ENCODE measurements at regions not wholly inside any gene's neighbourhood (a gene's known extent, or its start where the extent isn't known, plus 50 kb on each side); places are given as distances from the start of the nearest gene placed in this dataset.
"Not testable (repeated sequence)": the region's sequence is repeated elsewhere in the genome, so short reads cannot be mapped to it uniquely, and the experiment has no call there.

- Histone ChIP-seq H3K27ac (ENCODE audit: low read depth, low read length, poor library complexity, severe bottlenecking) (no peak overlapping the region), H3K4me3 (ENCODE audit: low read depth, low read length, poor library complexity, severe bottlenecking) (no peak overlapping the region), H3K36me3 (ENCODE audit: insufficient read depth, low read length) (no peaks in the 10 kb centered on the region), H3F3A (ENCODE audit: insufficient read depth, low read length) (no peaks in the 10 kb centered on the region), H3K9me3 (ENCODE audit: low read length) (no peaks in the 10 kb centered on the region), H4K20me1 (ENCODE audit: insufficient read depth, low read length) (no peaks in the 10 kb centered on the region), H3K4me2 (ENCODE audit: low read length) (no peak overlapping the region), H3K79me2 (ENCODE audit: insufficient read depth, low read length) (no peaks in the 10 kb centered on the region), H3K27me3 (ENCODE audit: insufficient read depth, low read length) (no peaks in the 10 kb centered on the region), H3K4me1 (ENCODE audit: insufficient read depth, low read length, severe bottlenecking) (no peaks in the 10 kb centered on the region), H3K9me2 (ENCODE audit: low read depth, low read length) (no peaks in the 10 kb centered on the region), H2AFZ (ENCODE audit: low read length) (no peak overlapping the region), H3K9ac (ENCODE audit: low read length) (no peak overlapping the region)
- TF ChIP-seq EZH2 (IDR thresholded peaks at IDR 0.05; ENCODE audit: borderline replicate concordance, low read length) (no peak), CTCF (IDR thresholded peaks at IDR 0.05; ENCODE audit: low read length) (no peak)
Observed at GRCh38 chr6:19898141-19898740, 61.1 kb downstream of the ID4 start.

DNA sequence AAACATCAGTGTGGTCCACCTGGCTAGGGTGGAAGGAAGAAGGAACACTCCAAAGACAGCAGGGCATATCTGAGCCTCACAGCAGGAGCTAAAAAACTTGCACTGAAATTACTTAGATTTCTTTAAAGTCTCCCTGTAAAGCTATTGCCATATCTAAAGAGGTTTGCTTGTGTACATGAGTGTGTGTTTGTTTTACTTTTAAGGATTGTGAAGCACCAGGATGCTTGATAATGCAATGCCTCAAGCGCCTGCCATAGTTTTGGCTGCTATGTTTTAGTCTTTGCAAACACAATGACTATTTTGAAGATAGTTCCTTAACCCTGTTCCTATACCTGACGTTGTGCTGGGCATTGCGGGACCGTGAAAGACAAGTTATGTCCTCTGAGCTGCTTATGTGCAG is 65.0 kb downstream of the ID4 start:
- Histone ChIP-seq H3K27me3 (ENCODE audit: insufficient read depth, low read length) (no peaks in the 10 kb centered on the region), H3K36me3 (ENCODE audit: insufficient read depth, low read length) (no peaks in the 10 kb centered on the region)

GRCh38 chr6:19904408-19904807 is 67.2 kb downstream of the ID4 start:
- H3K4me1 ChIP-seq (ENCODE audit: insufficient read depth, low read length, severe bottlenecking); H3K9ac ChIP-seq (ENCODE audit: low read length): not testable (repeated sequence)
- peak; percentile 8; the same call in 1 of the 2 replicates for TF ChIP-seq CTCF (IDR thresholded peaks at IDR 0.05; ENCODE audit: low read length)

More for the DNA sequence above, 65.0 kb downstream of the ID4 start:
- Histone ChIP-seq H3K4me1 (ENCODE audit: insufficient read depth, low read length, severe bottlenecking) (no peaks in the 10 kb centered on the region), H3F3A (ENCODE audit: insufficient read depth, low read length) (no peaks in the 10 kb centered on the region), H3K9ac (ENCODE audit: low read length) (no peak overlapping the region), H3K4me3 (ENCODE audit: low read depth, low read length, poor library complexity, severe bottlenecking) (no peak overlapping the region), H3K27ac (ENCODE audit: low read depth, low read length, poor library complexity, severe bottlenecking) (no peak overlapping the region), H3K9me2 (ENCODE audit: low read depth, low read length) (no peaks in the 10 kb centered on the region), H3K9me3 (ENCODE audit: low read length) (no peaks in the 10 kb centered on the region), H4K20me1 (ENCODE audit: insufficient read depth, low read length) (no peaks in the 10 kb centered on the region), H2AFZ (ENCODE audit: low read length) (no peak overlapping the region), H3K4me2 (ENCODE audit: low read length) (no peak overlapping the region), H3K79me2 (ENCODE audit: insufficient read depth, low read length) (no peaks in the 10 kb centered on the region)
- TF ChIP-seq EZH2 (IDR thresholded peaks at IDR 0.05; ENCODE audit: borderline replicate concordance, low read length) (no peak), CTCF (IDR thresholded peaks at IDR 0.05; ENCODE audit: low read length) (no peak)

More at GRCh38 chr6:19904408-19904807, 67.2 kb downstream of the ID4 start:
- H3K36me3 ChIP-seq (ENCODE audit: insufficient read depth, low read length); H3K4me3 ChIP-seq (ENCODE audit: low read depth, low read length, poor library complexity, severe bottlenecking); H3K79me2 ChIP-seq (ENCODE audit: insufficient read depth, low read length); H3K27me3 ChIP-seq (ENCODE audit: insufficient read depth, low read length); H3K9me2 ChIP-seq (ENCODE audit: low read depth, low read length); H3K4me2 ChIP-seq (ENCODE audit: low read length); H4K20me1 ChIP-seq (ENCODE audit: insufficient read depth, low read length); H3F3A ChIP-seq (ENCODE audit: insufficient read depth, low read length); H3K9me3 ChIP-seq (ENCODE audit: low read length); H2AFZ ChIP-seq (ENCODE audit: low read length); H3K27ac ChIP-seq (ENCODE audit: low read depth, low read length, poor library complexity, severe bottlenecking): not testable (repeated sequence)

All from OCI-LY1 (cell line).